ENCODE measurements at regions not wholly inside any gene's neighbourhood (a gene's known extent, or its start where the extent isn't known, plus 50 kb on each side); places are given as distances from the start of the nearest gene placed in this dataset.

GRCh38 chr14:61196034-61196433 is 85.1 kb downstream of the TMEM30B start:
- no CpG with 5 or more reads among the region's 2 CpGs for WGBS (ENCODE audit: insufficient coverage, insufficient read length)
- H3K4me1 ChIP-seq (ENCODE audit: control insufficient read depth, insufficient read depth, low read length): no peaks in the 10 kb centered on the region
- DNase-seq (ENCODE audit: low read depth, low spot score): no peak

GRCh38 chr14:61193476-61193875 is 87.7 kb downstream of the TMEM30B start:
- WGBS (ENCODE audit: insufficient coverage, insufficient read length): no CpG with 5 or more reads among the region's 1 CpG
- Histone ChIP-seq H3K4me1 (ENCODE audit: control insufficient read depth, insufficient read depth, low read length) (no peaks in the 10 kb centered on the region), H3K27ac (ENCODE audit: low read length) (no peak overlapping the region), H3K36me3 (ENCODE audit: control insufficient read depth, insufficient read depth, low read length) (no peaks in the 10 kb centered on the region), H3K4me3 (ENCODE audit: low read length) (no peak overlapping the region), H3K9me3 (ENCODE audit: control insufficient read depth, insufficient read depth, low read length) (no peaks in the 10 kb centered on the region), H3K27me3 (ENCODE audit: control insufficient read depth, insufficient read depth, low read length) (no peaks in the 10 kb centered on the region)
- DNase-seq (ENCODE audit: low read depth, low spot score): no peak

More at GRCh38 chr14:61196034-61196433, 85.1 kb downstream of the TMEM30B start:
- Histone ChIP-seq H3K27ac (ENCODE audit: low read length) (no peak overlapping the region), H3K27me3 (ENCODE audit: control insufficient read depth, insufficient read depth, low read length) (no peaks in the 10 kb centered on the region), H3K9me3 (ENCODE audit: control insufficient read depth, insufficient read depth, low read length) (no peaks in the 10 kb centered on the region), H3K4me3 (ENCODE audit: low read length) (no peak overlapping the region), H3K36me3 (ENCODE audit: control insufficient read depth, insufficient read depth, low read length) (no peaks in the 10 kb centered on the region)

GRCh38 chr14:61192989-61193388 is 88.1 kb downstream of the TMEM30B start:
- H3K4me1 ChIP-seq (ENCODE audit: control insufficient read depth, insufficient read depth, low read length): no peaks in the 10 kb centered on the region
- DNase-seq (ENCODE audit: low read depth, low spot score): no peak
- H3K27me3 ChIP-seq (ENCODE audit: control insufficient read depth, insufficient read depth, low read length): no peaks in the 10 kb centered on the region
- H3K36me3 ChIP-seq (ENCODE audit: control insufficient read depth, insufficient read depth, low read length): no peaks in the 10 kb centered on the region
- no peak overlapping the region for H3K4me3 ChIP-seq (ENCODE audit: low read length)
- no peak overlapping the region for H3K27ac ChIP-seq (ENCODE audit: low read length)
- H3K9me3 ChIP-seq (ENCODE audit: control insufficient read depth, insufficient read depth, low read length): no peaks in the 10 kb centered on the region

- no peak for DNase-seq (ENCODE audit: low read depth, low spot score)
- WGBS (ENCODE audit: insufficient coverage, insufficient read length): no CpG with 5 or more reads among the region's 1 CpG
- H3K36me3 ChIP-seq (ENCODE audit: control insufficient read depth, insufficient read depth, low read length): no peaks in the 10 kb centered on the region
Measured at GRCh38 chr14:61191733-61192132, 89.4 kb downstream of the TMEM30B start.

GRCh38 chr14:61190341-61190740 is 90.8 kb downstream of the TMEM30B start:
- no peaks in the 10 kb centered on the region for H3K4me1 ChIP-seq (ENCODE audit: control insufficient read depth, insufficient read depth, low read length)
- H3K4me3 ChIP-seq (ENCODE audit: low read length): no peak overlapping the region
- no CpG with 5 or more reads among the region's 6 CpGs for WGBS (ENCODE audit: insufficient coverage, insufficient read length)
- no peaks in the 10 kb centered on the region for H3K9me3 ChIP-seq (ENCODE audit: control insufficient read depth, insufficient read depth, low read length)
- H3K36me3 ChIP-seq (ENCODE audit: control insufficient read depth, insufficient read depth, low read length): no peaks in the 10 kb centered on the region; the same call in 1 of the 2 replicates
- no peaks in the 10 kb centered on the region for H3K27me3 ChIP-seq (ENCODE audit: control insufficient read depth, insufficient read depth, low read length)
- no peak for DNase-seq (ENCODE audit: low read depth, low spot score)
- no peak overlapping the region for H3K27ac ChIP-seq (ENCODE audit: low read length)

More at GRCh38 chr14:61191733-61192132, 89.4 kb downstream of the TMEM30B start:
- Histone ChIP-seq H3K27me3 (ENCODE audit: control insufficient read depth, insufficient read depth, low read length) (no peaks in the 10 kb centered on the region), H3K27ac (ENCODE audit: low read length) (no peak overlapping the region), H3K9me3 (ENCODE audit: control insufficient read depth, insufficient read depth, low read length) (no peaks in the 10 kb centered on the region), H3K4me1 (ENCODE audit: control insufficient read depth, insufficient read depth, low read length) (no peaks in the 10 kb centered on the region), H3K4me3 (ENCODE audit: low read length) (no peak overlapping the region)

GRCh38 chr14:61188978-61189808 is 91.9 kb downstream of the TMEM30B start:
- peak overlapping the region; percentile 26; the same call in 1 of the 2 replicates for H3K4me3 ChIP-seq (ENCODE audit: low read length)

GRCh38 chr14:61188196-61188595 is 92.9 kb downstream of the TMEM30B start:
- Histone ChIP-seq H3K27ac (ENCODE audit: low read length) (no peak overlapping the region), H3K36me3 (ENCODE audit: control insufficient read depth, insufficient read depth, low read length) (no peaks in the 10 kb centered on the region; the same call in 1 of the 2 replicates), H3K9me3 (ENCODE audit: control insufficient read depth, insufficient read depth, low read length) (no peaks in the 10 kb centered on the region), H3K4me1 (ENCODE audit: control insufficient read depth, insufficient read depth, low read length) (no peaks in the 10 kb centered on the region), H3K27me3 (ENCODE audit: control insufficient read depth, insufficient read depth, low read length) (no peaks in the 10 kb centered on the region), H3K4me3 (ENCODE audit: low read length) (no peak overlapping the region)
- no peak for DNase-seq (ENCODE audit: low read depth, low spot score)
- no CpG with 5 or more reads among the region's 21 CpGs for WGBS (ENCODE audit: insufficient coverage, insufficient read length)

More at GRCh38 chr14:61188978-61189808, 91.9 kb downstream of the TMEM30B start:
- Histone ChIP-seq H3K27me3 (ENCODE audit: control insufficient read depth, insufficient read depth, low read length) (no peaks in the 10 kb centered on the region), H3K4me1 (ENCODE audit: control insufficient read depth, insufficient read depth, low read length) (no peaks in the 10 kb centered on the region), H3K36me3 (ENCODE audit: control insufficient read depth, insufficient read depth, low read length) (no peaks in the 10 kb centered on the region; the same call in 1 of the 2 replicates), H3K9me3 (ENCODE audit: control insufficient read depth, insufficient read depth, low read length) (no peaks in the 10 kb centered on the region), H3K27ac (ENCODE audit: low read length) (no peak overlapping the region)
- WGBS (ENCODE audit: insufficient coverage, insufficient read length): no CpG with 5 or more reads among the region's 27 CpGs
- no peak for DNase-seq (ENCODE audit: low read depth, low spot score)

- DNase-seq (ENCODE audit: low read depth, low spot score): no peak
- H3K27ac ChIP-seq (ENCODE audit: low read length): no peak overlapping the region
- WGBS (ENCODE audit: insufficient coverage, insufficient read length): no CpG with 5 or more reads among the region's 10 CpGs
- H3K9me3 ChIP-seq (ENCODE audit: control insufficient read depth, insufficient read depth, low read length): no peaks in the 10 kb centered on the region
- H3K4me1 ChIP-seq (ENCODE audit: control insufficient read depth, insufficient read depth, low read length): no peaks in the 10 kb centered on the region
- no peak overlapping the region for H3K4me3 ChIP-seq (ENCODE audit: low read length)
- H3K36me3 ChIP-seq (ENCODE audit: control insufficient read depth, insufficient read depth, low read length): no peaks in the 10 kb centered on the region; the same call in 1 of the 2 replicates
- H3K27me3 ChIP-seq (ENCODE audit: control insufficient read depth, insufficient read depth, low read length): no peaks in the 10 kb centered on the region
Measured at GRCh38 chr14:61187196-61187905, 93.8 kb downstream of the TMEM30B start.

GRCh38 chr14:61186341-61187195 is 94.6 kb downstream of the TMEM30B start:
- DNase-seq (ENCODE audit: low read depth, low spot score): no peak
- no CpG with 5 or more reads among the region's 7 CpGs for WGBS (ENCODE audit: insufficient coverage, insufficient read length)
- Histone ChIP-seq H3K9me3 (ENCODE audit: control insufficient read depth, insufficient read depth, low read length) (no peaks in the 10 kb centered on the region), H3K4me1 (ENCODE audit: control insufficient read depth, insufficient read depth, low read length) (no peaks in the 10 kb centered on the region), H3K27ac (ENCODE audit: low read length) (no peak overlapping the region), H3K4me3 (ENCODE audit: low read length) (no peak overlapping the region), H3K27me3 (ENCODE audit: control insufficient read depth, insufficient read depth, low read length) (no peaks in the 10 kb centered on the region), H3K36me3 (ENCODE audit: control insufficient read depth, insufficient read depth, low read length) (no peaks in the 10 kb centered on the region; the same call in 1 of the 2 replicates)

- no peaks in the 10 kb centered on the region; the same call in 1 of the 2 replicates for H3K36me3 ChIP-seq (ENCODE audit: control insufficient read depth, insufficient read depth, low read length)
- H3K9me3 ChIP-seq (ENCODE audit: control insufficient read depth, insufficient read depth, low read length): no peaks in the 10 kb centered on the region
- H3K4me3 ChIP-seq (ENCODE audit: low read length): no peak overlapping the region
- no peak overlapping the region for H3K27ac ChIP-seq (ENCODE audit: low read length)
- no peaks in the 10 kb centered on the region for H3K27me3 ChIP-seq (ENCODE audit: control insufficient read depth, insufficient read depth, low read length)
- DNase-seq (ENCODE audit: low read depth, low spot score): no peak
- H3K4me1 ChIP-seq (ENCODE audit: control insufficient read depth, insufficient read depth, low read length): no peaks in the 10 kb centered on the region
- no CpG with 5 or more reads among the region's 2 CpGs for WGBS (ENCODE audit: insufficient coverage, insufficient read length)
Measured at GRCh38 chr14:61185534-61185933, 95.6 kb downstream of the TMEM30B start.

All from iPS DF 6.9 (cell line).